OCI-LY1 (cell line): ENCODE measurements at regions not wholly inside any gene's neighbourhood (a gene's known extent, or its start where the extent isn't known, plus 50 kb on each side); places are given as distances from the start of the nearest gene placed in this dataset.
"Not testable (repeated sequence)": the region's sequence is repeated elsewhere in the genome, so short reads cannot be mapped to it uniquely, and the experiment has no call there.

Experiments
- H2AFZ ChIP-seq: fragments of 200-600 bp; sonication (generic), shearing (Covaris generic); 2 replicates; pipeline ENCODE4 v1.6.0; 2014; ENCODE audit warnings: antibody characterized with exemption, mild to moderate bottlenecking, low read length
- H3F3A ChIP-seq: fragments of 200-600 bp; sonication (generic), shearing (Covaris generic); 2 replicates; pipeline ENCODE4 v1.6.0; 2014; ENCODE audit warnings: mild to moderate bottlenecking, antibody characterized with exemption, low read length, moderate library complexity; ENCODE audit not compliant: insufficient read depth
- H3K27ac ChIP-seq: fragments of 200-600 bp; sonication (generic); 2 replicates; pipeline ENCODE4 v1.5.1; 2014; ENCODE audit warnings: low read length, mixed run types, mild to moderate bottlenecking, low read depth; ENCODE audit not compliant: poor library complexity, severe bottlenecking
- H3K27me3 ChIP-seq: fragments of 200-600 bp; sonication (generic); 2 replicates; pipeline ENCODE4 v1.6.0; 2014; ENCODE audit warnings: antibody characterized with exemption, mild to moderate bottlenecking, low read length, moderate library complexity; ENCODE audit not compliant: insufficient read depth
- H3K36me3 ChIP-seq: fragments of 200-600 bp; sonication (generic); 2 replicates; pipeline ENCODE4 v1.6.1; 2014; ENCODE audit warnings: mild to moderate bottlenecking, antibody characterized with exemption, low read length, moderate library complexity, mixed read lengths; ENCODE audit not compliant: insufficient read depth
- H3K4me1 ChIP-seq: fragments of 200-600 bp; sonication (generic); 2 replicates; pipeline ENCODE4 v1.5.1; 2014; ENCODE audit warnings: mild to moderate bottlenecking, low read length, moderate library complexity; ENCODE audit not compliant: insufficient read depth, severe bottlenecking
- H3K4me2 ChIP-seq: fragments of 200-600 bp; sonication (generic), shearing (Covaris generic); 2 replicates; pipeline ENCODE4 v1.6.1; 2014; ENCODE audit warnings: low read length
- H3K4me3 ChIP-seq: fragments of 200-600 bp; sonication (generic); 2 replicates; pipeline ENCODE4 v1.5.1; 2014; ENCODE audit warnings: low read length, low read depth, mild to moderate bottlenecking, mixed read lengths; ENCODE audit not compliant: poor library complexity, severe bottlenecking
- H3K79me2 ChIP-seq: fragments of 200-600 bp; shearing (Covaris generic); 2 replicates; pipeline ENCODE4 v1.6.1; 2016; ENCODE audit warnings: mixed run types, low read length, mixed read lengths; ENCODE audit not compliant: insufficient read depth
- H3K9ac ChIP-seq: fragments of 200-600 bp; sonication (generic), shearing (Covaris generic); 2 replicates; pipeline ENCODE4 v1.6.1; 2014; ENCODE audit warnings: mild to moderate bottlenecking, low read length, mixed read lengths
- H3K9me2 ChIP-seq: fragments of 200-600 bp; sonication (generic), shearing (Covaris generic); 2 replicates; pipeline ENCODE4 v1.6.1; 2014; ENCODE audit warnings: low read depth, mild to moderate bottlenecking, low read length, mixed read lengths
- H3K9me3 ChIP-seq: fragments of 200-600 bp; shearing (Covaris generic); 2 replicates; pipeline ENCODE4 v1.6.1; 2014; ENCODE audit warnings: low read length, mixed read lengths
- H4K20me1 ChIP-seq: fragments of 200-600 bp; sonication (generic), shearing (Covaris generic); 2 replicates; pipeline ENCODE4 v1.6.0; 2016; ENCODE audit warnings: mild to moderate bottlenecking, low read length; ENCODE audit not compliant: insufficient read depth

GRCh38 chr20:29883514-29884219, 1373.8 kb upstream of the DEFB115 start:
- not testable (repeated sequence) for H4K20me1 ChIP-seq, H3K4me3 ChIP-seq, H3K4me1 ChIP-seq, H3K9ac ChIP-seq, H3K79me2 ChIP-seq, H3K27ac ChIP-seq, H3K4me2 ChIP-seq, H2AFZ ChIP-seq, H3K9me2 ChIP-seq, H3F3A ChIP-seq, H3K36me3 ChIP-seq, H3K27me3 ChIP-seq, H3K9me3 ChIP-seq

DNA sequence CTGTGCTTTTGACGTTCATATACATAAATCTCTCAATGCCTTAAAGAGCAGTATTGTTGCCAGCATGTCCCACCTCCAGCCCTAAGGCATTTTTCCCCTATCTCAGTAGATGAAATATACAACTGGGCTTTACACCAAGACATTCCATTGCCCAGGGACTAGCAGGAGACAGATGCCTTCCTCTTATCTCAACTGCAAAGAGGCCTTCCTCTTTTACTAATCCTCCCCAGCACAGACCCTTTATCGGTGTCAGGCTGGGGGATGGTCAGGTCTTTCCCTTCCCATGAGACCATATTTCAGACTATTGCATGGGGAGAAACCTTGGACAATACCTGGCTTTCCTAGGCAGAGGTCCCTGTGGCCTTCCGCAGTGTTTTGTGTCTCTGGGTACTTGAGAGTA, 1373.1 kb upstream of the DEFB115 start:
- not testable (repeated sequence) for H3K27ac ChIP-seq, H2AFZ ChIP-seq, H3K9ac ChIP-seq

GRCh38 chr20:29885282-29886185, 1371.9 kb upstream of the DEFB115 start:
- H3K79me2 ChIP-seq, H4K20me1 ChIP-seq, H3K4me3 ChIP-seq, H2AFZ ChIP-seq, H3K9me3 ChIP-seq, H3K9me2 ChIP-seq, H3K27me3 ChIP-seq, H3K4me1 ChIP-seq, H3K36me3 ChIP-seq, H3F3A ChIP-seq, H3K9ac ChIP-seq, H3K27ac ChIP-seq, H3K4me2 ChIP-seq: not testable (repeated sequence)

More for the DNA sequence above, 1373.1 kb upstream of the DEFB115 start:
- not testable (repeated sequence) for H3K79me2 ChIP-seq, H4K20me1 ChIP-seq, H3K9me3 ChIP-seq, H3K36me3 ChIP-seq, H3K27me3 ChIP-seq, H3K4me3 ChIP-seq, H3F3A ChIP-seq, H3K4me2 ChIP-seq, H3K4me1 ChIP-seq, H3K9me2 ChIP-seq

- H3K9me3 ChIP-seq, H3K79me2 ChIP-seq, H3F3A ChIP-seq, H3K27me3 ChIP-seq, H3K9ac ChIP-seq, H3K4me3 ChIP-seq, H3K27ac ChIP-seq, H3K9me2 ChIP-seq, H2AFZ ChIP-seq, H3K4me1 ChIP-seq, H3K4me2 ChIP-seq, H3K36me3 ChIP-seq, H4K20me1 ChIP-seq: not testable (repeated sequence)
These were observed 1365.9 kb upstream of the DEFB115 start for GRCh38 chr20:29891555-29891954.
